ENCODE measurements at regions not wholly inside any gene's neighbourhood (a gene's known extent, or its start where the extent isn't known, plus 50 kb on each side); places are given as distances from the start of the nearest gene placed in this dataset.
"Not testable (repeated sequence)": the region's sequence is repeated elsewhere in the genome, so short reads cannot be mapped to it uniquely, and the experiment has no call there.

GRCh38 chr7:110253093-110253492, 837.8 kb upstream of the LRRN3 start:
- DNase-seq (ENCODE audit: low spot score) = no peak

- no peak for DNase-seq (ENCODE audit: low spot score)
Observed at GRCh38 chr7:110257673-110258072, 833.3 kb upstream of the LRRN3 start.

DNA sequence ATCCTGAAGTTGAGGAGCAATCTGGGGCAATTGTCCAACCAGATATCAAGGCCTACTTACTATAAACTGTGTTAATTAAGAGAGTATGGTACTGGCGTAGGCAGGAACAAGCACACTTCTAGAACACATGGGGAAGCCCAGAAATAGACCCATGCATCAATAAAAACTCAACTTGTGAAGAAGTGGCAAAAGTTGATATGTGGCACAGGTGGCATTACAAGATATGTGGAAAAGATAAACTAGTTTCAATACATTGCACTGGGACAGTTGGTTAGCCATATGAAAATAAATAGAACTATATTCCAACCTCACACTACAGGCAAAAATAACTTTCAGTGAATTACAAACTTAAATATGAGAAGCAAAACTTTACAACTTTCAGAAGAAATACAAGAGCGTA, 828.7 kb upstream of the LRRN3 start:
- no peak for DNase-seq (ENCODE audit: low spot score)

- DNase-seq (ENCODE audit: low spot score) = no peak
Observed at GRCh38 chr7:110264288-110264687, 826.6 kb upstream of the LRRN3 start.

GRCh38 chr7:110281362-110281761, 809.6 kb upstream of the LRRN3 start:
- no peak for DNase-seq (ENCODE audit: low spot score)

- DNase-seq (ENCODE audit: low spot score) = no peak
Observed at GRCh38 chr7:110283056-110283455, 807.9 kb upstream of the LRRN3 start.

DNA sequence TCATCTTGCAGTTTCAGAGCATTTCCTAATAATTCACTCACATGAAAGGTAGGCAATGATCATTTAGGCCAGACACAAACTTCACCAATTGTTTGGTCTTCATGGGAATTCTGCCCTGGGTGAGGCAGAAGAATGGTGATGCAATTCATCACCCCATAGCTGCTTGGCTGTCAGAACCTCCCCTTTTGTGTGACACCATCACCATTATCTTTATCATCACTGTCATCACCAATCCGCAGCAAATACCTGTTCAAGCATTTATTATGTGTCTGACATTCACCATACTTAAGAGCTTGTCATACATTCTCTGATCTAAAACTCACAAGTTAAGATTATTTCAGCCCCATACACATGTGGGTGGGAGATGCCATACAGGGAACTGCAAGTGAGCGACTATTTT, 799.5 kb upstream of the LRRN3 start:
- no peak for DNase-seq (ENCODE audit: low spot score)

DNA sequence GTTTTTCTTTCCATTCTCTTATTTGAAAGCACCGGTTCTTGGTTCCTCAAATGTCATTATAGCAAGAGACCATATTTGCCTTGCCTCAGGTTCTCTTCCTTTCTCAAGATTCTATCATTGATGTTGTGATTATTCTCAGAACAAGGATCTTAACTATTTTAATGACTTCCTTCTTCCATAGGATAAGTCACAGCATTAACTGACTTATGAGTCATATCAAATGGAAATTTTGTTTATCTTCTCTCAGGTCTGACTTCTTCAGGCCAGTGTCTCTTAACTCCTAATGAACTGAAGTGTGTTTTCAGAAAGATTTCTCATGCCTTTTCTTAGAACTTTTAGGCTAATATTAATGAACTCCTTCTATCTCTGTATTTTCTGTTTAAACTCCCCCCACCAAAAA, 794.6 kb upstream of the LRRN3 start:
- DNase-seq (ENCODE audit: low spot score) = no peak

- no peak for DNase-seq (ENCODE audit: low spot score)
Observed at GRCh38 chr7:110307776-110308175, 783.2 kb upstream of the LRRN3 start.

GRCh38 chr7:110308791-110309190, 782.1 kb upstream of the LRRN3 start:
- DNase-seq (ENCODE audit: low spot score) = no peak

- no peak for DNase-seq (ENCODE audit: low spot score)
Observed at GRCh38 chr7:110309941-110310340, 781.0 kb upstream of the LRRN3 start.

DNA sequence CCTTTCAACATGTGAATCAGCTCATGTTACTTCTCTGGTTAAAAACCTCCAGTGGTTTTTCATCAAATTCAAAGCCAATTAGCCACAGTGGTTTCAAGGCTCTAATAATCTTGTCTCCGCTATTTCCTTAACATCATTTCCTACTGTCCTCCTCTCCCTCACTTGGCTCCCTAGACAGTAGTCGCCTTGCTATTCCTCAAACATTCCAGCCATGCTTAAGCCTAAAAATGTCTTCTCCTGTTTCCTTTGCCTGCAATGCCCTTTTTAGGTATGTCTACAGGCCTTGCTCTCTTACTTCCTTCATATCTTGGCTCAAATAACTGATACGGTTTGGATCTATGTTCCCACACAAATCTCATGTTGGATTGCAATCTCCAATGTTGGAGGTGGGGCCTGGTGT, 779.4 kb upstream of the LRRN3 start:
- DNase-seq (ENCODE audit: low spot score) = no peak

GRCh38 chr7:110317541-110318265, 773.2 kb upstream of the LRRN3 start:
- DNase-seq (ENCODE audit: low spot score) = no peak

DNA sequence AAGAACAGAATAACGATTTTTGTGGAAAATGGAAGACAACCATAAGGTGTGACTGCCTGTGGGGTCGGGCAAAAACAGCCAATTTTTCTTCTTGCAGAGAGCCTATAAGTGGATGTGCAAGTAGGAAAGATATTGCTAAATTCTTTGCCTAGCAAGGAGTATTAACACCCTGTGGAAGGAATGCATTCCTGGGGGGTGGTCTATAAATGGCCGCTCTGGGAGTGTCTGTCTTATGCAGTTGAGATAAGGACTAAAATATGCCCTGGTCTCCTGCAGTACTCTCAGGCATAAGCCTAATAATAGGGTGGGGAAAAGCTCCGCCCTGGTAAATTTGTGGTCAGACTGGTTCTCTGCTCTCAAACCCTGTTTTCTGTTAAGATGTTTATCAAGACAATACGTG, 770.6 kb upstream of the LRRN3 start:
- DNase-seq (ENCODE audit: low spot score) = not testable (repeated sequence)

- no peak for DNase-seq (ENCODE audit: low spot score)
Observed at GRCh38 chr7:110322796-110323195, 768.1 kb upstream of the LRRN3 start.

DNA sequence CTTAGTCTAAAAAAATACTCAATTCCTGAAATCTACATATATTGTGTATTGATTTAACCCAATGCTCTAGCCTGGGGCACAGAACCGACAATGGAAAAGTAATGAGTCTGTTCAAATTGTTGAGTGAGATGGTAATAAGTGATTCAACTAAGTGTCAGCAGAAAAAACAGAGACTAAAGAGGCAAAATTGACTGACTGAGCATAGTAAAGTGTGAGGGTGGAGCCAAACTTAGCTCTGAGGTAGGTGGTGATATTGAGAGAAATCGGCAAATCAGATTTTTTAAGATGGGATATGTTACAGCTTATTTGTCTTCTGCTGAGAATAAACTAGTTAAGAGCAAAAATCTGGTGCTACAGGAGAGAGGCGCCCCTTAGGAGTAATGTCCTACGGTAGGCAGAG, 764.0 kb upstream of the LRRN3 start:
- no peak for DNase-seq (ENCODE audit: low spot score)

GRCh38 chr7:110336423-110336822, 754.5 kb upstream of the LRRN3 start:
- no peak for DNase-seq (ENCODE audit: low spot score)

- DNase-seq (ENCODE audit: low spot score) = no peak
Observed at GRCh38 chr7:110337646-110338045, 753.3 kb upstream of the LRRN3 start.

DNA sequence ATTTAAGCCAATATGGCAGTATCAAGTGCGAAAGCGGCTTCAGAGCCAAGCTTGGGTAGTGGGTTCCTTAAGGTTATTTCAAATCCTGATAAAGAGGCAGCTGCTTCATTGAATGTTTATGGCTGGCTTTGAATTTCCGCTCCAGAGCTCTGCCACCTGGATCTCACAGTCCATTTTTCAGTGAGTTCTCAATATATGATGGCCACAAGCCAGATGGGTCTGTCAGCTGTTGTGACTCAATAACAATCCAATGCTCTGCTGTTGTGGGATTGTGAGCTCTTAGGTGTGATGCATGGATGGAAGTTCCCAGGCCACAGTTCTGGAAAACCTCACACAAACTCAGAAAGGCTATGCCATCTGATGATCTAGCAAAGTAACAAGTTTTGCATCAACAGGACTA, 743.8 kb upstream of the LRRN3 start:
- no peak for DNase-seq (ENCODE audit: low spot score)

GRCh38 chr7:110356438-110356837, 734.5 kb upstream of the LRRN3 start:
- DNase-seq (ENCODE audit: low spot score) = no peak

- DNase-seq (ENCODE audit: low spot score) = no peak
Observed at GRCh38 chr7:110358028-110358427, 732.9 kb upstream of the LRRN3 start.

DNA sequence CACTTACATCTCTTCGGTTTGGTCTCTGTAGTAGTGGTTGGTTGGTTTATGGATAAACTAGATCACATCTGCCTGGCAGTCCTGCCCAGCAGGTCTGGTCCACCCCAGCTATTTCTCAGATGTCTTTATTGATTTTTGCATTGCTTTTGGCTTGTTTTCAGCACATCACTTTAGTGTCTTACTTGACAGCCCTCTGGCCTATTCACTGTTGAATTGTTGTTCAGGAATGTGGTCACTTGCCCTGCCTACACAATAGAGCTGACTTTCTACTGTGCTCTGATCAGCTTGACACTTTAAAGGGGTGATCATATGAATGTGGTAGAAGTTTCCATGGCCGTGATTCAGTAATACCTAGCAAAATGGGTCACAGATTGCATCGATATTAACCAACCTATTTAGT, 719.2 kb upstream of the LRRN3 start:
- DNase-seq (ENCODE audit: low spot score) = no peak

DNA sequence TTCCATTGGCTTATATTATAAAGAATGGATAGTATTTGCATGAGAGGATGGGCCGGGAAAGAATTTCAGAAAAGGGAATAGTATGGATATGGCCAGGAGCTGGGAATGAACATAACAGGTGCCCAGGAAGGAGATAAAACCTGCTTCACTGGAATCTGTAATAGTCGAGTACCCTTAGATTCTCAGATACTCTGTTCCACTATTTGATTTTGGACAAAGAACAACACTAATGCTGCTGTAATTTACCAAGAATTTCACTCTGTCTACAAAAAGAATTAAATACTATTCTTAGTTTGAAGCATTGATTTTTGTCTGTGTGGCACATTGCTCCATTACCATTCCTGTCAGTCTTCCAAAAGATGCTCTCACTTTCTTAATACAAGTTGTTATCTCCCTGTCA, 718.2 kb upstream of the LRRN3 start:
- no peak for DNase-seq (ENCODE audit: low spot score)

DNA sequence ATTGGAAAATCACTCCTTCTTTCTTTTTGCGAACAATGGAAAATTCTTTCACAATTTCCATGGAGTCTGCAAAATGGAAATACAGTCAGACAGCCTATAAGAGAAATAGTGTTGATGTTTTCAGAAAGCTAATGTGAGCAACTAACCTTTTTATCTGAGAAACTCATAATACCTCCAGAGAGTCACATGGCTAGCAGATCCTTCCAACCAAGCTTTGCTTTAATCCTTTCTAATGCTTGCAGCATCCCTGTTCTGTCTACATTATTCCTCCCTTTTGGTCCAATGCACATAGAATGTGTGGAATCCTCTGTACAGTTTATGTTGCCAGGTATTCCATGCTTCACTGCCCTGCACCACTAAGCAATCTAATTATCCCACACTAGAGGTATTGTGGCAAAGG, 717.5 kb upstream of the LRRN3 start:
- DNase-seq (ENCODE audit: low spot score) = no peak

DNA sequence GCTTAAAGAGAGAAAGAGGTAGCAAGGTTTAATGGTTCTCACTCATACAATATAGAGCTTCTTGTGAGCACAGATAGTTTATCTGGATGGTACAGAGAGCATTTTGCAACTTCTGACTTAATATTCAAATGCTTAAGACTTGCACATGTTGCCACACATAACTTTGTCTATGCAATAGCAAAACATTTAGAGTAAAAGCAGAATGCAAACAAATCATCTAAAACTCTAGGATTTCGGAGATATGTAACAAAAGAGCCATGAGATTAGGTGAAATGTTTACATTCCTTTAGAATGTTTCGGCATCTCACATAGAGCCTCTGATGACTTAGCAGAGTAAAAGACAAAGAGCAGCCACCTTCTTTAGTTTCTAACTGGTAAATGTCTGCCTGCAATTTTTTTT, 717.1 kb upstream of the LRRN3 start:
- no peak for DNase-seq (ENCODE audit: low spot score)
